Suprapubic skin (tissue), 4 donors: ENCODE measurements at regions not wholly inside any gene's neighbourhood (a gene's known extent, or its start where the extent isn't known, plus 50 kb on each side); places are given as distances from the start of the nearest gene placed in this dataset.

ENCODE experiments used
- DNase-seq, 2 donors: peaks; one replicate each; pipeline ENCODE4 v3.0.0-alpha.2; 2019; ENCODE audit warnings: low spot score in 2 of 2
- H3K27ac ChIP-seq: fragments of 200-600 bp; sonication (generic); one replicate; pipeline ENCODE4 v1.5.1; 2019
- H3K27me3 ChIP-seq: fragments of 200-600 bp; sonication (generic); one replicate; pipeline ENCODE4 v1.5.1; 2019
- H3K36me3 ChIP-seq: fragments of 200-600 bp; sonication (generic); one replicate; pipeline ENCODE4 v1.5.1; 2019
- H3K4me1 ChIP-seq: fragments of 200-600 bp; sonication (generic); one replicate; pipeline ENCODE4 v1.5.1; 2019
- H3K4me3 ChIP-seq: fragments of 200-600 bp; sonication (generic); one replicate; pipeline ENCODE4 v1.5.1; 2019; ENCODE audit warnings: mild to moderate bottlenecking
- H3K9me3 ChIP-seq: fragments of 200-600 bp; sonication (generic); one replicate; pipeline ENCODE4 v1.5.1; 2019
- CTCF ChIP-seq, 2 donors: fragments of 200-600 bp in 1 of 2; fragments of 450-650 bp in 1 of 2; sonication (generic) in 1 of 2; IDR thresholded peaks; one replicate each; pipeline ENCODE4 v1.5.1; 2016 to 2019; ENCODE audit warnings: antibody characterized with exemption in 2 of 2, mild to moderate bottlenecking in 1 of 2, moderate library complexity in 1 of 2
- EP300 ChIP-seq: sonication (generic); formaldehyde crosslinking; IDR thresholded peaks from one replicate; pipeline ENCODE4 v1.6.1; 2017; ENCODE audit warnings: antibody characterized with exemption
- POLR2A ChIP-seq, 2 donors: fragments of 450-650 bp; IDR thresholded peaks; one replicate each; pipeline ENCODE4 v1.6.1; 2017; ENCODE audit warnings: antibody characterized with exemption in 2 of 2, mild to moderate bottlenecking in 2 of 2, moderate library complexity in 2 of 2
- POLR2AphosphoS5 ChIP-seq, 3 donors: sonication (generic); formaldehyde crosslinking; IDR thresholded peaks; one replicate each; pipeline ENCODE4 v1.6.1; 2017; ENCODE audit warnings: antibody characterized with exemption in 3 of 3
- WGBS: methylation state at CpG from one replicate; pipeline ENCODE4 v1.1.5; 2018; 5-methylcytosine and 5-hydroxymethylcytosine counted together

DNA sequence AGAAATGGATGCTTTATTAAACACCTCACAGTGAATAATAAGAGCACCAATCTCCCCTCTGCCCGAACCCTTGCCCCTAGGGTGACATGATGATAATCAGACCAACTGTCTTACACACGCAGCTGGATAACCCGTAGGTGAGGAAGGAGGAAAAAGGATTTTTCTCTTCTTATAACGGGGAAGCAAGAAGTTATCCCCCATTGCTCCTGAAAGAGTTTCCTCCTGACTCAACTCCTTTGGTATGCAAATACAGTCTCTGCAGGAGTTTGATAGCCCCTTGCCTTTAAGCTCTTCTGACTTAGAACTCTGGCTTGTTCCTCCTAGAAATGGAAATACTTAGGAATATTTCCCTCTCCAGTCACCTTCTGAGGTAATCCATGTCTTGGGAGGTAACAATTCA is 455.8 kb downstream of the TMEM135 start:
- Histone ChIP-seq H3K27me3 (no peaks in the 10 kb centered on the region), H3K4me1 (no peaks in the 10 kb centered on the region), H3K27ac (no peak overlapping the region), H3K4me3 (no peak overlapping the region), H3K9me3 (no peaks in the 10 kb centered on the region), H3K36me3 (no peaks in the 10 kb centered on the region)
- no peak for TF ChIP-seq POLR2A (IDR thresholded peaks at IDR 0.05)
- no peak for TF ChIP-seq POLR2AphosphoS5 (IDR thresholded peaks at IDR 0.05)
- TF ChIP-seq EP300, result no peak
- DNase-seq, result no peak
- WGBS, result 59% methylated on average over 4 of the region's 4 CpGs

DNA sequence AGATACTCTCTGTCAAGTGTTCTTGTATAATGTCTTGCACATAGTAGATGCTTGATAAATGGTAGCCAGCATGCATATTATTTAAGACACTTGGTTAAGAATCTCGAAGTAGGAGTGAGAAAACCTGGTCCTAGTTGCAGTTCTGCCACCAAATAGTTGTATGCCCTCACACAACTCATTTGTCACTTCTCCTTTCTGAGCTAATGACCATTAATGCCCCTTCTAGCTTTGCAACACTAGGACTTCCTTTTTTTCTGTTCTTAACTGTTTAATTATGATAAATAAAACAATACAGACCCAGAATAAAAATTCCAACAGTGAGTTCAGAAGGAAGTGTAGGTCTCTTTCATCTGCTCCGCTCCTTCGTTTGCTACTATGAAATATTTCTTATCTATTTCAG is 453.6 kb downstream of the TMEM135 start:
- H3K9me3 ChIP-seq, result no peaks in the 10 kb centered on the region
- no peaks in the 10 kb centered on the region for H3K27me3 ChIP-seq
- no peaks in the 10 kb centered on the region for H3K4me1 ChIP-seq
- H3K4me3 ChIP-seq, result no peak overlapping the region
- no peak for DNase-seq
- H3K36me3 ChIP-seq, result no peaks in the 10 kb centered on the region
- no peak overlapping the region for H3K27ac ChIP-seq
- WGBS, result 73% methylated on average over 3 of the region's 3 CpGs
- TF ChIP-seq CTCF (IDR thresholded peaks at IDR 0.05) (no peak), POLR2AphosphoS5 (IDR thresholded peaks at IDR 0.05) (no peak), EP300 (no peak), POLR2A (IDR thresholded peaks at IDR 0.05) (no peak)

DNA sequence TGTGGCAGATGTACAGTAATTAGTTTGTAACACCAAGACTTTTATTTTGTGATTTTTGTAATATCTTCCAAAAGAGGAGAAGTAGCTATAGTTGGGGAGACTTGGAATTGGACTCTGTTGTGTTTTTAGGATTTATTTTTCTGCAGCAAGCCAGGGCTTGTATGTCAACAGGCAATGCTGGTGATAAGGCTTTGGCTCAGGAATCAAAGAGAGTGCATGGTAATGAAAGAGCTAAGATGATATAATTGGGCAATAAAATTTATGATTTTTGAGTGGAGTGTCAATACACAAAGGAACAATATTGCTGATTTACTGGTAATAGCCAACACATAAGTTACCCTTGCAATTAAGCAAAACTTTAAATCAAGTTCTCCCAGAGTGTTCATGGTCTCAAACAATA is 452.9 kb downstream of the TMEM135 start:
- no peak for TF ChIP-seq CTCF (IDR thresholded peaks at IDR 0.05)
- TF ChIP-seq POLR2AphosphoS5 (IDR thresholded peaks at IDR 0.05), result no peak
- no peak for TF ChIP-seq POLR2A (IDR thresholded peaks at IDR 0.05)
- TF ChIP-seq EP300, result no peak
- Histone ChIP-seq H3K4me3 (no peak overlapping the region), H3K27me3 (no peaks in the 10 kb centered on the region), H3K9me3 (no peaks in the 10 kb centered on the region), H3K27ac (no peak overlapping the region), H3K36me3 (no peaks in the 10 kb centered on the region), H3K4me1 (no peaks in the 10 kb centered on the region)
- DNase-seq, result no peak

DNA sequence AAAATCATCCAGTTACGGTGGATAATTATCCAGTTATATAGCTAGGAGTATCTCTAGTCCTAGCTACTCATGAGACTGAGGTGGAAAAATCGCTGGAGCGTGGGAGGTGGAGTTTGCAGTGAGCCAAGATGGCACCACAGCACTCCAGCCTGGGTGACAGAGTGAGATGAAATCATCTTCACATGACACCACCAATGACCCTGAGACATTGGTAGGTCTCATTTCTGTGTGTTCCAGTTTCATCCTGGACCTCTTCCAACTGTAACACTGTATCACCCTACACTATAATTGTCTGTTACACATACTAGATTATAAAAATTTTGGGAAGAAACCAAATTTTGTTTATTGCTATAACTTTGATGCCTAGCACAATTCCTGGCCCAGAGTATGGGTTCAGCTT is 446.8 kb downstream of the TMEM135 start:
- TF ChIP-seq CTCF (IDR thresholded peaks at IDR 0.05) (no peak), EP300 (no peak), POLR2AphosphoS5 (IDR thresholded peaks at IDR 0.05) (no peak), POLR2A (IDR thresholded peaks at IDR 0.05) (no peak)
- no peak for DNase-seq
- Histone ChIP-seq H3K4me1 (no peaks in the 10 kb centered on the region), H3K4me3 (no peak overlapping the region), H3K36me3 (no peaks in the 10 kb centered on the region), H3K27ac (no peak overlapping the region), H3K9me3 (no peaks in the 10 kb centered on the region), H3K27me3 (no peaks in the 10 kb centered on the region)
- WGBS, result 92% methylated on average over 3 of the region's 3 CpGs

DNA sequence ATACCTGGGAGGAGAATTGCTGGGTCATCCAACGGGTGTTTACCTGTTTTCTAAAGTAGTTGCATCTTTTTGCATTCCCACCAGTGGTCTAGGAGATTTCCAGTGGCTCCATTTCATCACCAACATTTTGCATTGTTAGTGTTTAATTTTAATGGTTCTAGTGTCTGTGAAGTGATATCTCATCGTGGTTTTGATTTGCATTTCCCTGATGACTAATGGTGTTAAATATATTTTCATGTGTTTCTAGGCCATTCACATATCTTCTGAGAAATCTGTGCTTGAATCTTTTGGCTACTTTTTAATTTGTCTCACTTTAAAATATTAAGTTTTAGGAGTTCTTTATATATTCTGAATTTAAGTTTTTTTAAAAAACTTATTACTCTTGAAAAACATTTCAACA is 439.6 kb downstream of the TMEM135 start:
- Histone ChIP-seq H3K4me3 (no peak overlapping the region), H3K9me3 (no peaks in the 10 kb centered on the region), H3K27me3 (no peaks in the 10 kb centered on the region), H3K4me1 (no peaks in the 10 kb centered on the region), H3K36me3 (no peaks in the 10 kb centered on the region), H3K27ac (no peak overlapping the region)
- WGBS, result 54% methylated on average over 2 of the region's 2 CpGs
- DNase-seq, result no peak
- TF ChIP-seq POLR2A (IDR thresholded peaks at IDR 0.05) (no peak), POLR2AphosphoS5 (IDR thresholded peaks at IDR 0.05) (no peak), EP300 (no peak), CTCF (IDR thresholded peaks at IDR 0.05) (no peak)

GRCh38 chr11:87473174-87473573 is 435.4 kb downstream of the TMEM135 start:
- no peaks in the 10 kb centered on the region for H3K4me1 ChIP-seq
- no peaks in the 10 kb centered on the region for H3K36me3 ChIP-seq
- no peak overlapping the region for H3K27ac ChIP-seq
- TF ChIP-seq POLR2A (IDR thresholded peaks at IDR 0.05), result no peak
- TF ChIP-seq POLR2AphosphoS5 (IDR thresholded peaks at IDR 0.05), result no peak
- no peak for TF ChIP-seq EP300
- TF ChIP-seq CTCF (IDR thresholded peaks at IDR 0.05), result no peak
- no peak for DNase-seq
- WGBS, result 50% methylated on average over 1 of the region's 1 CpG
- H3K27me3 ChIP-seq, result no peaks in the 10 kb centered on the region
- H3K4me3 ChIP-seq, result no peak overlapping the region
- no peaks in the 10 kb centered on the region for H3K9me3 ChIP-seq
